GM23338 (cell line): ENCODE measurements at regions not wholly inside any gene's neighbourhood (a gene's known extent, or its start where the extent isn't known, plus 50 kb on each side); places are given as distances from the start of the nearest gene placed in this dataset.
"Not testable (repeated sequence)": the region's sequence is repeated elsewhere in the genome, so short reads cannot be mapped to it uniquely, and the experiment has no call there.

Experiments used
- CREB1 ChIP-seq: fragments of 250-450 bp; sonication (Bioruptor Pico); IDR thresholded peaks from 2 replicates; pipeline ENCODE4 v1.5.0; 2020; ENCODE audit warnings: low read depth, mild to moderate bottlenecking, moderate library complexity
- ETS1 ChIP-seq: IDR thresholded peaks from 2 replicates; pipeline ENCODE4 v1.6.1; 2016; ENCODE audit warnings: antibody characterized with exemption
- EZH2 ChIP-seq: fragments of 200-600 bp; sonication (generic); IDR thresholded peaks from one replicate; pipeline ENCODE4 v1.8.0; 2017; ENCODE audit warnings: antibody characterized with exemption, mild to moderate bottlenecking, low read depth; ENCODE audit not compliant: unreplicated experiment
- EZH2phosphoT487 ChIP-seq: fragments of 200-600 bp; sonication (generic); IDR thresholded peaks from one replicate; pipeline ENCODE4 v1.8.1; 2018; ENCODE audit warnings: antibody characterized with exemption; ENCODE audit not compliant: unreplicated experiment
- JUNB ChIP-seq: IDR thresholded peaks from one replicate; pipeline ENCODE4 v1.6.1; 2016; ENCODE audit warnings: antibody characterized with exemption; ENCODE audit not compliant: unreplicated experiment
- NANOG ChIP-seq: IDR thresholded peaks from 2 replicates; pipeline ENCODE4 v1.6.1; 2016; ENCODE audit warnings: antibody characterized with exemption, borderline replicate concordance
- POLR2AphosphoS5 ChIP-seq: IDR thresholded peaks from 2 replicates; pipeline ENCODE4 v1.6.1; 2016; ENCODE audit warnings: antibody characterized with exemption, low read depth
- STAT1 ChIP-seq: IDR thresholded peaks from one replicate; pipeline ENCODE4 v1.6.1; 2016; ENCODE audit warnings: antibody characterized with exemption; ENCODE audit not compliant: unreplicated experiment
- ZNF114 ChIP-seq: fragments of 250-450 bp; sonication (Bioruptor Pico); IDR thresholded peaks from 2 replicates; pipeline ENCODE4 v1.5.0; 2020; ENCODE audit warnings: mild to moderate bottlenecking, moderate library complexity
- ZNF331 ChIP-seq: fragments of 250-450 bp; sonication (Bioruptor Pico); IDR thresholded peaks from 2 replicates; pipeline ENCODE4 v1.5.0; 2020; ENCODE audit warnings: low read depth, mild to moderate bottlenecking, moderate library complexity
- ZNF462 ChIP-seq: fragments of 250-450 bp; sonication (Bioruptor Pico); IDR thresholded peaks from 2 replicates; pipeline ENCODE4 v1.5.0; 2020; ENCODE audit warnings: mild to moderate bottlenecking, moderate library complexity
- TF ChIP-seq, protein P1 (sequence below), 2 experiments: fragments of 200-600 bp in 1 of 2; sonication (generic) in 1 of 2; conservative IDR thresholded peaks; 2 replicates each; pipeline versions ENCODE4 v1.5.1 to v1.6.1; 2016 to 2017; ENCODE audit warnings: antibody characterized with exemption in 2 of 2, low read depth in 2 of 2, mild to moderate bottlenecking in 2 of 2, moderate library complexity in 1 of 2
- TF ChIP-seq, protein P2 (sequence below): IDR thresholded peaks from one replicate; pipeline ENCODE4 v1.6.1; 2018; ENCODE audit warnings: antibody characterized with exemption; ENCODE audit not compliant: unreplicated experiment

DNA sequence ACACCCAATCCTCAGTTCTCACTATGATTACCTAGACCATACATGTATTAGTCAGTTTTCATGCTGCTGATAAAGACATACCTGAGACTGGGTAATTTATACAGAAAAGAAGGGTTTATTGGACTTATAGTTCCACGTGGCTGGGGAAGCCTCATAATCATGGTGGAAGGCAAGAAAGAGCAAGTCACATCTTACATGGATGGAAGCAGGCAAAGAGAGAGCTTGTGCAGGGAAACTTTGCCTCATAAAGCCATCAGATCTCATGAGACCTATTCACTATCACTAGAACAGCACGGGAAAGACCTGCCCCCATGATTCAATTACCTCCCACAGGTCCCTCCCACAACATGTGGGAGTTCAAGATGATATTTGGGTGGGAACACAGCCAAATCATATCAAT is 79.5 kb upstream of the FGGY start:
- TF ChIP-seq, protein P1, sequence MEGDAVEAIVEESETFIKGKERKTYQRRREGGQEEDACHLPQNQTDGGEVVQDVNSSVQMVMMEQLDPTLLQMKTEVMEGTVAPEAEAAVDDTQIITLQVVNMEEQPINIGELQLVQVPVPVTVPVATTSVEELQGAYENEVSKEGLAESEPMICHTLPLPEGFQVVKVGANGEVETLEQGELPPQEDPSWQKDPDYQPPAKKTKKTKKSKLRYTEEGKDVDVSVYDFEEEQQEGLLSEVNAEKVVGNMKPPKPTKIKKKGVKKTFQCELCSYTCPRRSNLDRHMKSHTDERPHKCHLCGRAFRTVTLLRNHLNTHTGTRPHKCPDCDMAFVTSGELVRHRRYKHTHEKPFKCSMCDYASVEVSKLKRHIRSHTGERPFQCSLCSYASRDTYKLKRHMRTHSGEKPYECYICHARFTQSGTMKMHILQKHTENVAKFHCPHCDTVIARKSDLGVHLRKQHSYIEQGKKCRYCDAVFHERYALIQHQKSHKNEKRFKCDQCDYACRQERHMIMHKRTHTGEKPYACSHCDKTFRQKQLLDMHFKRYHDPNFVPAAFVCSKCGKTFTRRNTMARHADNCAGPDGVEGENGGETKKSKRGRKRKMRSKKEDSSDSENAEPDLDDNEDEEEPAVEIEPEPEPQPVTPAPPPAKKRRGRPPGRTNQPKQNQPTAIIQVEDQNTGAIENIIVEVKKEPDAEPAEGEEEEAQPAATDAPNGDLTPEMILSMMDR (conservative IDR thresholded peaks at IDR 0.05; ENCODE audit: low read depth in 2 of 2), result not testable (repeated sequence)
- TF ChIP-seq POLR2AphosphoS5; EZH2; EZH2phosphoT487; CREB1 (CRISPR knock-in tag); ETS1; JUNB; ZNF331; ZNF114 (CRISPR knock-in tag); STAT1; ZNF462 (CRISPR knock-in tag); NANOG: not testable (repeated sequence)
- TF ChIP-seq, protein P2, sequence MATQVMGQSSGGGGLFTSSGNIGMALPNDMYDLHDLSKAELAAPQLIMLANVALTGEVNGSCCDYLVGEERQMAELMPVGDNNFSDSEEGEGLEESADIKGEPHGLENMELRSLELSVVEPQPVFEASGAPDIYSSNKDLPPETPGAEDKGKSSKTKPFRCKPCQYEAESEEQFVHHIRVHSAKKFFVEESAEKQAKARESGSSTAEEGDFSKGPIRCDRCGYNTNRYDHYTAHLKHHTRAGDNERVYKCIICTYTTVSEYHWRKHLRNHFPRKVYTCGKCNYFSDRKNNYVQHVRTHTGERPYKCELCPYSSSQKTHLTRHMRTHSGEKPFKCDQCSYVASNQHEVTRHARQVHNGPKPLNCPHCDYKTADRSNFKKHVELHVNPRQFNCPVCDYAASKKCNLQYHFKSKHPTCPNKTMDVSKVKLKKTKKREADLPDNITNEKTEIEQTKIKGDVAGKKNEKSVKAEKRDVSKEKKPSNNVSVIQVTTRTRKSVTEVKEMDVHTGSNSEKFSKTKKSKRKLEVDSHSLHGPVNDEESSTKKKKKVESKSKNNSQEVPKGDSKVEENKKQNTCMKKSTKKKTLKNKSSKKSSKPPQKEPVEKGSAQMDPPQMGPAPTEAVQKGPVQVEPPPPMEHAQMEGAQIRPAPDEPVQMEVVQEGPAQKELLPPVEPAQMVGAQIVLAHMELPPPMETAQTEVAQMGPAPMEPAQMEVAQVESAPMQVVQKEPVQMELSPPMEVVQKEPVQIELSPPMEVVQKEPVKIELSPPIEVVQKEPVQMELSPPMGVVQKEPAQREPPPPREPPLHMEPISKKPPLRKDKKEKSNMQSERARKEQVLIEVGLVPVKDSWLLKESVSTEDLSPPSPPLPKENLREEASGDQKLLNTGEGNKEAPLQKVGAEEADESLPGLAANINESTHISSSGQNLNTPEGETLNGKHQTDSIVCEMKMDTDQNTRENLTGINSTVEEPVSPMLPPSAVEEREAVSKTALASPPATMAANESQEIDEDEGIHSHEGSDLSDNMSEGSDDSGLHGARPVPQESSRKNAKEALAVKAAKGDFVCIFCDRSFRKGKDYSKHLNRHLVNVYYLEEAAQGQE, result not testable (repeated sequence)
